ENCODE measurements at regions not wholly inside any gene's neighbourhood (a gene's known extent, or its start where the extent isn't known, plus 50 kb on each side); places are given as distances from the start of the nearest gene placed in this dataset.

DNA sequence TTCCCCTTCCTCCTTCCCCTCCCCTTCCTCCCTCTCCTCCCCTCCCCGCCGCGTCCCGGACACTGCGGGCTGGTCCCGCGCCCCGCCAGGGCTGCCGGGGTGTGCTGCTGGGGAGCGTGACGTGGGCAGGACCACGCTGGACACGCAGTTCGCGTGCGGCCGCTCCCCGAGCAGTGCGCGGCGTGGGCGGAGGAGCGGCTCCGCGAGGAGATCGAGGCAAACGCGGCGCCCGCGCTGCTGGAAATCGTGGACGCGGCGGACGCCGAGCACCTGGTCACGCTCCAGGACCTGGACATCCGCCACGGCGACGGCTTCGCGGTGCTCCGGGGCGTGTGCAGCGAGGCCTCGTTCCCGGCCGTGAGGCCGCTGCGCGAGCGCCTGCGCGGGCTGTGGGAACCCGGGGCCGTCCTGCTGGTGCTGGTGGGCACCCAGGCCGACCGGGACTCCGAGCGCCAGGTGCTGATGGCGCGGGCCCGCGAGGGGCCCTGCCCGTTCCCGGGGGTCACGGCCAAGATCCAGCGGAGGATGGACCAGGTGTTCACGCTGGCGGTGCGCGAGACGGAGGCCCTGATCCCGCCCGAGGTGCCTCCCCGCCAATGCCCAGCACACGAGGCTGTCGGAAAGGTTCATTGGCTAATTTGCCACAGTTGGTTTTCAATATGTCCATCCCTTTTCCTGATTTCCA lies 84.3 kb downstream of the TNFAIP2 start:
- no peak for DNase-seq

DNA sequence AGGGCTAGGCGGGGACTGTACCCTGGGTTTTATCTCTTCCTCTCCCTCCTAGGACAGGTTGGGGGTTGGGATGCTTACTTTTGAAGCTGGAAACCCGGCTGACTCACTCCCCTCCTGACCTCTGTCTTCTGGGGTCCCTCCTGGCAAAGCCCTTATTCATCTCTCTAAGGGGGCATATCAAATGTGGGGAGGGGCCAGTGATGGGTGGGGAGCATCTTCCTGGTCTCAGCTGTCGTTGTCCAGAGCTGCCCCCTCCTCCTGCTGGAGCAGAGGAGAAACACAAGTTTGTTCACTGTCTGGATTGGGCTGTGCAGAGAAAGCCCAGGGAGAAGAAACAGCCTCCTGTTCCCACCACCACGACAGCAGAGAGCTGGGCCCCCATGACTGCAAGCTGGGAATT lies 85.8 kb downstream of the TNFAIP2 start:
- no peak for DNase-seq

DNA sequence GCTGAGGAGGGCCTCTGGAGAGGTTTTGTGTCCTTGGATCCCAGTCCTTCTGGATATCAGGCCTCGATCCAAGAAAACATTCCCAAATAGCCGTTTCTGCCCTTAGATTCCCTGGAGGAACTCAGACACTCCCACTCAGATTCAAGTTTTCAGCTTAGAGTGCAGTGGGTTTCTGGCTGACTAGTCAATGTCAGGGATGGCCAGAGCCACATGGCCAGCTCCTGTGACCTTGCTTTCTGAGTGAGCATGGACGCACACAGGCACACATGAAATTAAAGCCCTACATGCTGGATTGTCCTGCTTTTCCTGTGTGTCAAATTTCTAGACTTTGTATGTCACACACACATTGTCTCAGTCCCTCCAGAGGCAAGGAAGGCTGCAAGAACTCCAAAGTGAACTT lies 86.2 kb downstream of the TNFAIP2 start:
- DNase-seq = no peak

DNA sequence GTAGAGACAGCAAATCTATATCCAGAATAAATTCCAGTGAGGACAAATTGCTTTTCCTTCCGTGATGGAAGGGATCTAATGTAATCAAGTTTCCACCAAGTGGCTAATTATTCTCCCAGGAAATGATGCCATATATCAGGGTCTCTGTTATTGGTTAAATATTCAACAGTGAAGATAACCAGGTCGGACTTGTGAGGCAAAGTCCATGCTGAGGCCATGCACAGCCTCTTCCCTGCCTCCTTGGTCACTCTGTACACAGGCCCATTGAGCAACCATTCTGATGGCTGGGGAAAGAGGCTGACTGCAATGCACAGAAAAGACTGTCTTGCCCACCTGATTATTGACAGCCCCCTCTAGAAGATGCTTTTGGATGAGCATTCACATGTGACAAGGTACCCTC lies 90.1 kb downstream of the TNFAIP2 start:
- no peak for DNase-seq

DNA sequence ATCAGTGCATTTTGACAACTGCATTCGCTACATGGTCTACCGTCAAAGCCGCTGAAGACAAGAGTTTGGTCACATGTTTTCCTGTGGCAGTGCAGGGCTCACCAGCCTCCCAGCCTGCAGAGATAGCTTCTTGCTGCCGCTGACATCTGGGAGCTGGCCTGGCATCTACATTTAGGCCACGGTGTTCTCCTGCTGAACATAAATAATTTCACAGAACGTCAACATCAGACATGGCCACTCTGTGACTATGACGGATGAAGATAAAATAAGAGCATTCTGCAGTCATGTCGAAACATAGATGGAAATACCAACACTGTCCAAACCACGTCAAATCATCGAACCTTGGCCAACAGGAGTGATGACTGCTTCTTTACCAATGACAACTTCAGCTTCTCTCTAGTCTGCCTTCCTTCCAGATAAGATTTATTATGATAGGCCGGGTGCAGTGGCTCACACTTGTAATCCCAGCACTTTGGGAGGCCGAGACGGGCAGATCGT lies 91.2 kb downstream of the TNFAIP2 start:
- DNase-seq = no peak

DNA sequence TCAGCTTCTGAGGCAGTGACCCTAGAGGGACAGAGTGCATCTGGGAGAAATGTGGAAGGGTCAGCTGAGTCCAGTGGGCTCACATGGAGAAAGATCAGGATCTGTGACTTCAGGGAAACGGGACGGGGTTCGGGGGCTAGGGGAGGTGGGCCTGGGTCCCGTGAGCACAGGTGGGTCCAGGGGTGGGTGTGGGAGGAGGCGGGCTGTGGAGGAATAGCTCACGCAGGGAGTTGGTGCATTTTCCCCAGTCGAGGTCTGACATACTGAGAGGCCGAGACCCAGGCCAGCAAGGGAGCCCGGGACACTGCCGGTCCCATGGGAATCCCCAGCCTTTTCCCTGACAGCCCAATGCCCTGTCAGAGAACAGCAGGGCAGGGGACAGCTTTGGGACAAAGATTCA lies 93.1 kb downstream of the TNFAIP2 start:
- DNase-seq = no peak

DNA sequence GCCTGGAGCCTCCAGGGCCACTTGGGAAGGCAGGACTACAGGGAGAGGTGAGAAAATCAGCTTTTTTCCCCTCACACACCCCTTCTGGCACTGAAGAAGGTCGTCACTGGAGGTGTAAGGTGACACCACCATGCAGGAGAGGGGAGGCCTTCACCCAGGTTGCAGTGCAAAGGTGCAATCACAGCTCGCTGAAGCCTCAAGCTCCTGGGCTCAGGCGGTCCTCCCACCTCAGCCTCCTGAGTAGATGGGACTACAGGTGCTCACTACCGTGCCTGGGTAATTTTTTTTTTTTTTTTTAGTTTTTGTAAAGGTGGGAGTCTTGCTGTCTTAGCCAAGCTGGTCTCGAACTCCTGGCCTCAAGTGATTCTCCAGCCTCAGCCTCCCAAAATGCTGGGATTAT lies 93.6 kb downstream of the TNFAIP2 start:
- DNase-seq = no peak

DNA sequence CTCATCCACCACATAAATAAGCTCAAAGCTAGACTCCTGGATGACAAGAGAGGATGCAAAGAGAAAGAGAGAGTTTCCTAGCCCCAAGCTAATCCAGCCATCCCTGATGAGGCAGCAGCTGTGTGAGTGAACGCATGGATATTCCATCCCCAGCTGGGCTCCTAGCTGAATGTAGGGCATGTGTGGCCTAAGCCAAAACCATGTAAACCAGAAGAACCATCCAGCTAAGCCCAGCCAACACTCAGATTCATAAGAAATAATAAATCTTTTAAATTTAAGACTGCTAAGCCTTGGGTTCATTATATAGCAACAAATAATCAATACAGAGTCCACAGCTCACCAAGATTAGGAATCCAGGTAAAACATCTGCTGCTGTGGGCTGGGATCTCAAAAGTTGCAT lies 94.3 kb downstream of the TNFAIP2 start:
- DNase-seq = no peak

DNA sequence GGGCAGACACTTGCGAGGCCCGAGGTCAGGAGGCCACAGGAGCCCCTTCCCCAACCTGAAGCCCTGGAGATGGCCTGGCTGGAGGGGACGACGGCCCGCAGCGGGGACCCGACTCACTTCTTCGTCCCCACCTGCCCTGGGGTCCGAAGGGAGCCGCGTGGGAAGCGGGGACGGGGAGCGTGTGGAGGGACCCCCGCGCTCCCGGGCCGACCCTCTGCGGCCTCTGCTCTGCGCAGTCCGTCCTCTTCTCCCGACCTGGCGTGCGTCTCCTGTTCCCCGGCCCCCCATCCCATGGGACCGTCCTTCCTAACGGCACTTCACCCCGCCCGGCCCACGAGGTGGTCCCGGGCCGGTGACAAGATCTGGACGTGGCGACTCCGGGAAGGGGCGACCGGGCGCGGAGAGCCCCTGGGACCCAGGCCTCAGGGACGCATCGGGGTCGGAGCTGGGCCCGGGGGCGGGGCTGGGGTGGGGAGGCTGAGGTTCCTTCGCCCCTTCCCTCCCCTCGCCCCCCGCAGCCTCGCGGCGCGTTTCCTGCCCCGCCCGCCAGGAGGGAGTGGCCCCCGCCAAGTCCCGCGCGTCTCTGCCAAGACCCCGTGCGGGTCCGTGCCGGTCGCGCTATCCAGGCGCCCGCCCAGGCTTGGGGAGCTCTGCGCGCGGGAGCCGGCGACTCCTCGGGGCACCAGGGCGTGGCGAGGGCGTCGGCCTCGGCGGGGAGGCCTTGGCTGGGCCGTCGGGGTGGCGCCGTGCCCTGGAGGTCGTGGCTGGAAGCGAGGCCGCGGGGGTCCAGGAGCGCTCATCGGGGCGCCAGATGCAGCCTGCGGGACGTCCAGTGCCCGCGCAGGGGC lies 97.1 kb downstream of the TNFAIP2 start:
- DNase-seq = no peak

DNA sequence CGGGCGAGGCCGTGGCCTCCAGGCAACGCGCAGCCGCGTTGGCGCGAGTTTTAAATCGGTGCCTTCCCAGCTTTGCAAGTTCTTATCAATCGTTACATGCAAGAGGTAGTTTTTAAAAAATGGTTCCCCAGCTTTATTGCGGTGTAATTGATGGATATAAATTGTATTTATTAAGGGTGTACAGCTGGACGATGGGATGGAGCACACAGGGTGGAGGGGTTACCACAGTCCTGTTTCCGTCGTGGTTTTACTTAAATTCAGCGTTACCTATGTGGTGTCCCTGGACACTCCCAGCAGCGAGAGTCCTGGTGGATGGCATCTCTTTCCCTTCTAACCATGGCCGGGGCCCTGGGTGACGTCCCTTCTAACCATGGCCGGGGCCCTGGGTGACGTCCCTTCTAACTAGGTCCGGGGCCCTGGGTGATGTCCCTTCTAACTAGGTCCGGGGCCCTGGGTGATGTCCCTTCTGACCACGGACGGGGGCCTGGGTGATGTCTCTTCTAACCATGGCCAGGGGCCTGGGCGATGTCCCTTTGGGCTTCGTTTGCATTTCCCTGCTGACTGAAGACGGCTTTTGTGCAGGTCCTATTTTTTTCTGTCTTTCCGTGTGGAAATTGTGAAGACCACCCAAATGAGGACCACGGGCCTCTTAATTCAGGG lies 97.9 kb downstream of the TNFAIP2 start:
- no peak for DNase-seq

DNA sequence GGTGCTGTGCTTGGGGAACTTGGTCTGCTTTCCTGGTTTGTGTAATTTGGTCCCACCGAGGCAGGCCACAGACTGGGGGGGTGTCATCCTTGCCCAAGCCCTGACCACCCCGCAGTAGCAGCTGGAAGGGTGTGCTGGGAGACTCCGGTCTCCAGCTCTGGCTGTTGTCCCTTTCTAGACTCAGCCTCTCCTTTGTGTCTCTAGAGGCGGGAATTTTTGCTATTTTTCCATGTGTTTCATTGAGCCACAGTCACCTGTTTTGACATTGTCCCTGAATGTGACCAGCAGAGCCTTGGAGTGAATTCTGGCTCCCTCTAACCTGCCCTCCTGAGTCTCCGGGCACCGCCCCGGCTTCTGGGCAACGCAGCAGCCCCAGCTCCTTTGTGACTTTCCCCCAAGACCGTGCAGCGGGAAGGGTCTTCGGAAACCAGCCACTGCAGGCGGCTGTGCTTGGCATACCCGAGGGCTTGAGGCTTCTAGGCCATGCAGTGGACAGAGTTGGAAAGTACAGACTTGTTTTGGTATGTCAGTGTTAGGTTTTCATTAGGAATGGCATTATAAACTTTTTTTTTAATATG lies 98.6 kb downstream of the TNFAIP2 start:
- DNase-seq = no peak

DNA sequence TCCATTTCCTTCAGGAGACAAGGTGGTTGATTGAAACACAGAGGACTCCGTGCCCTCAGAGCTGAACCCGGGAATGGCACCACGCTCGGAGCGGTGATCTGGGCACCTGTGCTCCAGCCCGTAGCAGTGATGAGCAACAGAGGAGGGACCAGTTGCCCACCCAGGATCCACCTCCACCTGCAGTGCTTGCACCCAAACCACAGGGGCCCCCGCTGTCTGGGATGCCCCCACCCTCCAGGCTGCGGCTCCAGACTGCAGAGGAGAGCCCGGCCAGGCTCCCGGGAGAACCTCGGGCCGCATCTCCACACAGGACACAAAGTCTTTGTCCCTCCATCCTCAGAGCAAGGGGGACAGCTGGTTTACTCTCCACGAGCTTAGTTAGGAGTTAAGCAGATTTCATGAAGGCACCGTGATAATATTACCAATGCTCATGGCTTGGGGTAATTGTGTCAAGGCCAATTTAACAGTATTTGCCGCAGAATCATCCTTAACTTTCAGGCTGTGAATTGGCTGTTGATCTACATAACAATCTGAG lies 100.6 kb downstream of the TNFAIP2 start:
- DNase-seq = no peak

DNA sequence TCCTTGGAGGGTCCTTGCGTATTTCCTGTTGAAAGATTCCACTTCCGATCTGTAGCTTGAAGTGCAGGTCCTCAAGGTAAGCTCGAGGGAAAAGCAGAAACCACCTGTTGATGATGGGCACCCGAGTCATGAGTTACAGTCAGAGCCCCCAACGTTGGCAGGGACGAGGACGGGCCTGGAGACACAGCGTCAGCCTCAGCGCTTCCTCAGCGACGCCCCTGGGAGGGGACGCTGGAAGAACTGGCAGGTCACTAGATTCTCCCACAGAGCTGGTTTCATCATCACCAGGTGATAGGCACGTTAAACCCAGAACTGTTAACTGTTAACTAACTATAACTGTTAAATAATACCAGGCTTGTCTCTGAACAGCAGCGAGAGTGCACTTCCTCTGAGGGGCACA lies 101.8 kb downstream of the TNFAIP2 start:
- no peak for DNase-seq

DNA sequence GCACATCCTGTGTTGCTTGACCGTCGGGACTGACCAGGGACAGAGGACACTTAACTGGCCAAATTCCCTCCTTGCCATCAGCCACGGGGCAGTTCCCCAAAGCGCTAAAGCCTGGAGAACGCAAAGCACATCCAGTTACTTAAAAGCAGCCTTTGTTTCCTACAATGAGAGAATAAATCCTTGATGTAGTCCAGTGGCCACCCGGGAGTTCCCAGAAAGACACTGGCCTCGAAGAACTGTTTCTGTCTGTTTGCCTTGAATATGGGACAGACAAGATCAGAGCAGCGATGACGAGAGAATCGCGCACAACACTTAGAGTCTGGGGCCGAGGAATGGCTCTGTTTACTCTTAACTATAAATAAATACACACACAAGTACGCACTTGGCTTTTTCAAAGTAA lies 102.2 kb downstream of the TNFAIP2 start:
- no peak for DNase-seq

DNA sequence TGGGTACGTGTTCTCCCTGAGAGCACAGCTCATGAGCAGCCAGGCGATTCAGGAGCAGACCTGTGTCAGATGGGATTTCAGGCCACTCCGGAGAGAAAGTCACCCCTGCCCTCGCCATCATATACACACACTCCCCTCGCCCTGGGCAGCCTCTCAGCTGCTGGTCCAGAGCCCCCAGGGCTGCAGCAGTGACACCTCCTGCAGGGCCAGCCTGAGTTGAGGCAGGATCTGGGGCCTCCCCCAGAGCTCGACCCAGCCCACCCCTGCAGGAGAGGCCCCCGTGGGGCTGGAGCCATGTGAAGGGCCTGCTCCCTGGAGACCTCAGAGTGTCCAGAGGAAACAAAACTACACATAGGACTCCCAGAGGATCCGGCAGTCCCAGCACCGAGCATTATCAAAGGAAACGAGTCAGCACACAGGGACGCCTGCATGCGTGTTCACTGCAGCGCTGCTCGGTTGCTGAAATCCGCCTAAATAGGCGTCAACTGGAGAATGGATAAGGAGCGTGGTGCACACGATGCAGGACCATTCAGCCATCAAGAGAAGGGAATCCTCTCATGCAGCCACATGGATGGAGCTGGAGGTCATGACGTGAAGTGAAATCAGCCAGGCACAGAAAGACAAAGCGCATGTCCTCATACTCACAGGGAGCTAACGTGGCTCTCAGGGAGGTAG lies 104.0 kb downstream of the TNFAIP2 start:
- DNase-seq = no peak

DNA sequence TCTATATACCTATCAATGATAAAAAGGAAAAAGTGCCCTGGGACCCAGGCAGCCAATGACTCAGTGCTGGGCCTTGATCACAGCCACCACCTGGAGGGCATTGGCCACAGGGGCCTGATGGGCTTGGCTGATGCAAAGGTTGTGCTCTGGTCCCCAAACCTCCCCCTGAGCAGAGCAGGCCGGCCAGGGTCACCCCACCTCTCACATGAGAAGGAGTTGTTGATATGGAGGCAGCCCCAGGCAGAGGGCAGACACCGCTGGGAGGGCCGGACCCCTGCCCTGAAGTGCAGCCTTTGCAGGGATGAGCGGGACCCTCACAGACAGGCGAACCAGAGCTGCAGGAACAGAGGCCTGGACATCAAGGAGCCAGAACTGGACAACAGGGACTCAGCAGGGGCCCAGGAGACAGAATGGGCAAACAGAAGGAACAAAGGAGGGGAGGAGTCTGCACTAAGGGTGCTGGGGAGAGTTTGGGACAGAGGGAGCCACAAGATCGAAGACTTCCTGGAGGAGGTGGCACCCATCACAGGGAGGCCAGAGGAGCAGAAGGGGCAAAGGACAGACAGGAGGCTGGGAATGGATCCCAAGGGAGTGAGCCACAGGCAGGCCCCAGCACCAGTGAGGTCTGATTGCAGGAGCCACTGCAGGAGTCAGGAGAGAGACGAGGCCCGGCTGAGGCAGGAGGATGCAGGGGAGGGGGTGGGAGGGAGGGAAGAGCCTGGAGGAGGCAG lies 105.0 kb downstream of the TNFAIP2 start:
- no peak for DNase-seq

DNA sequence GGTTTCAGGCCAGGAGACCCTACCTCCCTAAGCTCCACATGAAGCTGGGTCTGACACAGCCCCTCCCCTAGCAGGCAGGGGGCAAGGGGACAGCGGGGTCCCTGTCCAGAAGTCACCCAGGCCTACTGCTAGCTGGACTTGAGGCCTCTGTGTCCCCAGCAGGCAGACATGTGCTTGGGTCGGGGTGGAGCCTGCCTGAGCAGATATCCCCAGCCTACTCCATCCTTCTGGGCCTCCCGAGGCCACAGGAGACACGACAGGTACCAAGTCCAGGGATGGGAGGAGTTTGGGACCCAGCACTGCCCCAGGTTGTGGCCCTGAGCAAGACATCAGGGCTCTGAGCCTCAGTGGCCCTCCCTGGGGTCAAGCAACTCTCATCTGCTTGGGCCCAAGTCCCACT lies 105.2 kb upstream of the EIF5 start:
- DNase-seq = no peak

DNA sequence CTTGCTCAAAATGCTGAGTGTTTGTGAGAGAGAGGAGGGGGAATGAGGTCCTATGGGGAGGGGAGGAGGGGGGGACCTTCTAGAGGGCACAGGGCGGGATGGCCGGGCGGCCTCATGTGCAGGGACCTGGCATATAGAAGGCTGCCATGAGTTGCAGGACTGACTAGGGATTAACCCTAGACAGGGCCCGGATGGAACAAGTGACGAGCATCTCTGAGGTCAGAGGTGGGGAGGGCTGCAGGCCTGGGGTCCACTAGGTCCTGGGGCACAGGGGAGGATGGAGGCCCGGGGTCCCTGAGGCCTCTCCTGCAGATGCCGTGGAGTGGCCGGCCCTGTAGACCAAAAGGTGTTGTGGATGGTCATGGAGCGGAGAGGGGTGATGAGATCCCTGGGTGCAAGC lies 104.0 kb upstream of the EIF5 start:
- DNase-seq = no peak

DNA sequence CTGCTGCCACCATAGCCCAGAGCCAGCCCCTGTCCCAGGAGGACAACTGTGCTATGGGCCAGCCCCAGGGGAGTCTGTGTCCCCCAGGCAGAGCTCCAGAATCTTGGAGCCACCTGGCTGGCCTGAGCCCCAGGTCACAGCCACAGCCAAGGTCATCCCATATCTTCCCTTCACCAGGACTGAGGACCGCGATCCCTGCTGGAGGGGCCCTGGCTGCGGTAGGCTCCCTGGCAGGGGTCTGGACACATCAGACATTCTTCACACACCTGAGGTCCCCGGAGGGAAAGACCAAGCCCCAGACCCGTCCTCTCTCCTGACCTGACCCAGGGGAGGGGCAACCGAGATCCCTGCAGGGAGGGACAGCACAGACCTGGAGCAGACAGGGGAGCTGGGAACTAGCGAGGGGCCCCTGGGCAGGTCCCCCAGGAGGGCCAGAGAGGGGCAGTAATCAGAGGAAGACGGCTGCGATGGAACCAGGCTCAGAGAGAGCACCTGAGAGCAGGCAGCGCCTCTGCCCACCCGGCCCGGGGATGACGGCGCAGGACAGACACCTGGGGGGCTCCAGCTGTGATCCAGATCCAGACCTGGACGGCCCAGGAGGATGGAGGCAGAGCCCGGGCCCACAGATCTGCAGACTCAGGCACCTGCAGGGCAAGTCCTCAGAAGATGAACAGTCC lies 103.2 kb upstream of the EIF5 start:
- no peak for DNase-seq

DNA sequence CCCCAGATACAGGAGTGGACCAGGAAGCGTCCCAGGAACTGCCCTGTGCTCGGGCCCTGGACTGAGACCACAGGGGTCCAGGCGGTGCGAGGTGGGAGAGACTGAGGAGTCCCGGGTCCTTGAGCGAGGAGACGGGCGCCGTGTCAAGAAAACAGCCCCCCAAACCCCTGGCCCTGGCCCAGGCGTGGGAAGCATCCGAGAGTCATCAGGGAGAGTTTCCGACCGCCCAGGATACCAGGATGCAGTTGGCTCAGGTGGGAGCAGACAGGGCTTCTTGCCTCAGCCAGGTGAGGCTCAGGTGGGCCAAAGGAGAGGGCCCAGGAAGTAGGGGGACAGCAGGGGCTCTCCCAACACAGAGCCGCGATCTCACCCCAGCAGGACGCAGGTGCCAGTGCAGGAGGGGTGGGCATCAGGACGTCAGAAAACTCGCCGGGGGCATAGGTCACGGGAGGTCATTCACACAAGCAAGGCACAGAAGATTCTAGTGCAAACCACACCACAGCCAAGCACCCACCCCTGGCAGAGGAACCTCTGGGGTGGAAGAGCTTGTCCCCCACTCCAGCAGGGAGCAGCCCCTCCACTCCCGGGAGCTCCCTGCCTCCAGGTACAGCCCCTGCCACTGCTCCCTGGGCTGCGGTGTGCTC lies 102.5 kb upstream of the EIF5 start:
- no peak for DNase-seq
